Gastroesophageal sphincter (tissue), 3 donors: ENCODE measurements at regions not wholly inside any gene's neighbourhood (a gene's known extent, or its start where the extent isn't known, plus 50 kb on each side); places are given as distances from the start of the nearest gene placed in this dataset.

Source experiments
- POLR2A ChIP-seq, 2 donors: fragments of 450-650 bp; IDR thresholded peaks; one replicate each; pipeline ENCODE4 v1.6.1; 2017; ENCODE audit warnings: antibody characterized with exemption in 2 of 2, mild to moderate bottlenecking in 2 of 2, moderate library complexity in 1 of 2
- TF ChIP-seq, protein P1 (sequence below), 4 experiments: fragments of 200-600 bp in 2 of 4; fragments of 450-650 bp in 2 of 4; sonication (generic) in 1 of 4; IDR thresholded peaks; one replicate each; pipeline ENCODE4 v1.5.1; 2017 to 2019; ENCODE audit warnings: antibody characterized with exemption in 4 of 4, mild to moderate bottlenecking in 2 of 4, moderate library complexity in 2 of 4

DNA sequence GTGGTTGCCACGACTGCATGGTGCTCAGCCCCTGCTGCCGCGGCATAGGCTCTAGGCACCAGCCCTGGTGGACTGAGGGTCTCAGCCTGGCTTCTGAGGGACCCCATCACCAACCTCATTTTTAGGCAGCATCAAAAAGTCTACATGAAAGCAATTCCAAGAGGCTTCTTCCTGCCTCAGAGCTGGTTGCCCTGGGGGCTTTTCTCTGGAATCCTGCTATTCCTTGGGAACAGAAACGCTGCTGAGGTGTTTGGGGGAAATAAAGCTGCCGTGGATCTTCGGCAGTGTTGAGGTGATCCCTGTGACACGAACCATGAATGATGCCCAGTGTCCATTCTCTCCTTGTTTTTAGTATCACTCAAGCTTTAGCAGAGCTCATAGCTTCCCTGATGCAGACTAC is 148.4 kb upstream of the LRFN2 start:
- TF ChIP-seq POLR2A (IDR thresholded peaks at IDR 0.05), result no peak
- TF ChIP-seq, protein P1, sequence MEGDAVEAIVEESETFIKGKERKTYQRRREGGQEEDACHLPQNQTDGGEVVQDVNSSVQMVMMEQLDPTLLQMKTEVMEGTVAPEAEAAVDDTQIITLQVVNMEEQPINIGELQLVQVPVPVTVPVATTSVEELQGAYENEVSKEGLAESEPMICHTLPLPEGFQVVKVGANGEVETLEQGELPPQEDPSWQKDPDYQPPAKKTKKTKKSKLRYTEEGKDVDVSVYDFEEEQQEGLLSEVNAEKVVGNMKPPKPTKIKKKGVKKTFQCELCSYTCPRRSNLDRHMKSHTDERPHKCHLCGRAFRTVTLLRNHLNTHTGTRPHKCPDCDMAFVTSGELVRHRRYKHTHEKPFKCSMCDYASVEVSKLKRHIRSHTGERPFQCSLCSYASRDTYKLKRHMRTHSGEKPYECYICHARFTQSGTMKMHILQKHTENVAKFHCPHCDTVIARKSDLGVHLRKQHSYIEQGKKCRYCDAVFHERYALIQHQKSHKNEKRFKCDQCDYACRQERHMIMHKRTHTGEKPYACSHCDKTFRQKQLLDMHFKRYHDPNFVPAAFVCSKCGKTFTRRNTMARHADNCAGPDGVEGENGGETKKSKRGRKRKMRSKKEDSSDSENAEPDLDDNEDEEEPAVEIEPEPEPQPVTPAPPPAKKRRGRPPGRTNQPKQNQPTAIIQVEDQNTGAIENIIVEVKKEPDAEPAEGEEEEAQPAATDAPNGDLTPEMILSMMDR (IDR thresholded peaks at IDR 0.05), result no peak
